Gastroesophageal sphincter (tissue), 4 donors: ENCODE measurements at regions not wholly inside any gene's neighbourhood (a gene's known extent, or its start where the extent isn't known, plus 50 kb on each side); places are given as distances from the start of the nearest gene placed in this dataset.

Source experiments
- ATAC-seq: fragments of 150-250 bp; one replicate; pipeline ENCODE4 v1.9.1; 2016; ENCODE audit warnings: mild to moderate bottlenecking, moderate library complexity
- H3K27ac ChIP-seq, 4 donors: fragments of 200-600 bp; sonication (generic) in 3 of 4; 1 replicate in 3 of 4; 2 replicates in 1 of 4; pipeline ENCODE4 v1.5.1; 2016 to 2019
- H3K27me3 ChIP-seq: fragments of 200-600 bp; sonication (generic); one replicate; pipeline ENCODE4 v1.5.1; 2019
- H3K36me3 ChIP-seq, 2 donors: fragments of 200-600 bp; sonication (generic); one replicate each; pipeline ENCODE4 v1.5.1; 2019; ENCODE audit warnings: control low read depth in 1 of 2
- H3K4me1 ChIP-seq, 3 donors: fragments of 200-600 bp; sonication (generic); 1 replicate in 2 of 3; 2 replicates in 1 of 3; pipeline ENCODE4 v1.5.1; 2016 to 2019; ENCODE audit warnings: control low read depth in 2 of 3
- H3K4me3 ChIP-seq, 2 donors: fragments of 200-600 bp; sonication (generic); one replicate each; pipeline ENCODE4 v1.5.1; 2019; ENCODE audit warnings: mild to moderate bottlenecking in 1 of 2, moderate library complexity in 1 of 2
- H3K9me3 ChIP-seq, 3 donors: fragments of 200-600 bp; sonication (generic); one replicate each; pipeline ENCODE4 v1.5.1; 2017 to 2019; ENCODE audit warnings: control low read depth in 2 of 3
- CTCF ChIP-seq, 4 experiments: fragments of 200-600 bp in 2 of 4; fragments of 450-650 bp in 2 of 4; sonication (generic) in 1 of 4; IDR thresholded peaks; one replicate each; pipeline ENCODE4 v1.5.1; 2017 to 2019; ENCODE audit warnings: antibody characterized with exemption in 4 of 4, mild to moderate bottlenecking in 2 of 4, moderate library complexity in 2 of 4
- EP300 ChIP-seq: sonication (generic); formaldehyde crosslinking; IDR thresholded peaks from one replicate; pipeline ENCODE4 v1.6.1; 2017; ENCODE audit warnings: antibody characterized with exemption, mild to moderate bottlenecking
- POLR2A ChIP-seq, 2 donors: fragments of 450-650 bp; IDR thresholded peaks; one replicate each; pipeline ENCODE4 v1.6.1; 2017; ENCODE audit warnings: antibody characterized with exemption in 2 of 2, mild to moderate bottlenecking in 2 of 2, moderate library complexity in 1 of 2
- POLR2AphosphoS5 ChIP-seq: sonication (generic); formaldehyde crosslinking; IDR thresholded peaks from one replicate; pipeline ENCODE4 v1.6.1; 2017; ENCODE audit warnings: antibody characterized with exemption
- WGBS, 2 donors: methylation state at CpG; one replicate each; pipeline ENCODE4 v1.1.5; 2018; ENCODE audit warnings: low coverage in 1 of 2; 5-methylcytosine and 5-hydroxymethylcytosine counted together

- Histone ChIP-seq H3K9me3 (peaks cover 0 to 20% (median 0%) of the 10 kb centered on the region in 3 donors), H3K36me3 (no peaks in the 10 kb centered on the region), H3K27me3 (no peaks in the 10 kb centered on the region), H3K27ac (no peak overlapping the region), H3K4me3 (no peak overlapping the region), H3K4me1 (no peaks in the 10 kb centered on the region)
- 63% methylated on average over 2 of the region's 4 CpGs; no CpG with 5 or more reads in 1 of the 2 donors for WGBS, 2 donors
- TF ChIP-seq POLR2AphosphoS5, result no peak
- no peak for TF ChIP-seq CTCF (IDR thresholded peaks at IDR 0.05)
- TF ChIP-seq POLR2A (IDR thresholded peaks at IDR 0.05), result no peak
- TF ChIP-seq EP300, result no peak
- ATAC-seq, result no peak
Measured at GRCh38 chr5:33166522-33166921, 274.2 kb upstream of the TARS1 start.

DNA sequence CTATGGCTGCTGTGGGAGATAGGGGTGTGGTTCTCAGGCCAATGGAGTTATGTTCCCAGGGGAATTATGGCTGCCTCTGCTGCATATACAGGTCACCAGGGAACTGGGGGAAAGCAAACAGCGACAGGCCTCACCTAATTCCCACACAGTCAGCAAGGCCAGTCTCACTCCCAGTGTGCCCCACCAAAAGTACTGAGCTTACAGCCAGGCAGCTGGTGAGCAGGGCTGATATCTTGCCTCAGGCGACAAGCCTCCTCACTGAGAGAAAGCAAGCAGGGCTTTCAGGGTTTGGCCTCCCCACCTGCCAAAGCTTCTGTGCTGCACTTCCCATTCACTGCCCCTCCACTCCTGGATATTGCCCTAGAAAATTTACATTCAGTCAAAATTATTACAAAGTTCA lies 273.8 kb upstream of the TARS1 start:
- TF ChIP-seq POLR2AphosphoS5 (no peak), POLR2A (IDR thresholded peaks at IDR 0.05) (no peak), CTCF (IDR thresholded peaks at IDR 0.05) (no peak), EP300 (no peak)
- H3K4me1 ChIP-seq, result no peaks in the 10 kb centered on the region
- WGBS, 2 donors, result no CpG with 5 or more reads among the region's 2 CpGs
- no peak overlapping the region for H3K4me3 ChIP-seq
- H3K27ac ChIP-seq, result no peak overlapping the region
- ATAC-seq, result no peak
- H3K9me3 ChIP-seq, result peaks cover 0 to 20% (median 0%) of the 10 kb centered on the region in 3 donors
- H3K27me3 ChIP-seq, result no peaks in the 10 kb centered on the region
- no peaks in the 10 kb centered on the region for H3K36me3 ChIP-seq

GRCh38 chr5:33167541-33167940 lies 273.2 kb upstream of the TARS1 start:
- no peak overlapping the region for H3K27ac ChIP-seq
- TF ChIP-seq POLR2AphosphoS5 (no peak), EP300 (no peak), POLR2A (IDR thresholded peaks at IDR 0.05) (no peak), CTCF (IDR thresholded peaks at IDR 0.05) (no peak)
- H3K36me3 ChIP-seq, result no peaks in the 10 kb centered on the region
- H3K4me3 ChIP-seq, result no peak overlapping the region
- H3K4me1 ChIP-seq, result no peaks in the 10 kb centered on the region
- no peaks in the 10 kb centered on the region for H3K27me3 ChIP-seq
- WGBS, 2 donors, result 40 to 76% methylated on average over 1 of the region's 1 CpG
- H3K9me3 ChIP-seq, result peaks cover 0 to 20% (median 0%) of the 10 kb centered on the region in 3 donors
- no peak for ATAC-seq

GRCh38 chr5:33170411-33170810 lies 270.4 kb upstream of the TARS1 start:
- Histone ChIP-seq H3K36me3 (no peaks in the 10 kb centered on the region), H3K4me3 (no peak overlapping the region), H3K27ac (no peak overlapping the region), H3K27me3 (no peaks in the 10 kb centered on the region), H3K4me1 (no peaks in the 10 kb centered on the region), H3K9me3 (peaks cover 0 to 11% (median 0%) of the 10 kb centered on the region in 3 donors)
- 93 to 100% methylated on average over 1 of the region's 1 CpG for WGBS, 2 donors
- TF ChIP-seq EP300 (no peak), CTCF (IDR thresholded peaks at IDR 0.05) (no peak), POLR2AphosphoS5 (no peak), POLR2A (IDR thresholded peaks at IDR 0.05) (no peak)
- no peak for ATAC-seq

- H3K27ac ChIP-seq, result no peak overlapping the region
- TF ChIP-seq POLR2A (IDR thresholded peaks at IDR 0.05) (no peak), POLR2AphosphoS5 (no peak), CTCF (IDR thresholded peaks at IDR 0.05) (no peak), EP300 (no peak)
Measured at GRCh38 chr5:33174383-33174782, 266.4 kb upstream of the TARS1 start.

More at GRCh38 chr5:33174383-33174782, 266.4 kb upstream of the TARS1 start:
- Histone ChIP-seq H3K27me3 (no peaks in the 10 kb centered on the region), H3K36me3 (no peaks in the 10 kb centered on the region), H3K4me1 (no peaks in the 10 kb centered on the region), H3K4me3 (no peak overlapping the region), H3K9me3 (peaks cover 0 to 11% (median 0%) of the 10 kb centered on the region in 3 donors)
- ATAC-seq, result no peak
- 88 to 100% methylated on average over 1 to 5 of the region's 5 CpGs for whole genome bisulfite sequencing, 2 donors
